HG03354 (cell line): ENCODE measurements at regions not wholly inside any gene's neighbourhood (a gene's known extent, or its start where the extent isn't known, plus 50 kb on each side); places are given as distances from the start of the nearest gene placed in this dataset.

ENCODE experiments used
- ATAC-seq: cut with Tn5 transposase; IDR thresholded peaks from one replicate; pipeline ENCODE4 v1.9.1; 2021; ENCODE audit warnings: mild to moderate bottlenecking; ENCODE audit not compliant: unreplicated experiment, poor library complexity, severe bottlenecking

- ATAC-seq = no peak
These were observed 127.9 kb downstream of the SLITRK6 start for GRCh38 chr13:85671336-85671735.

GRCh38 chr13:85666356-85666755, 132.9 kb downstream of the SLITRK6 start:
- no peak for ATAC-seq

- no peak for ATAC-seq
These were observed 133.9 kb downstream of the SLITRK6 start for GRCh38 chr13:85665286-85665685.

GRCh38 chr13:85663856-85664255, 135.4 kb downstream of the SLITRK6 start:
- ATAC-seq = no peak

GRCh38 chr13:85662186-85662585, 137.0 kb downstream of the SLITRK6 start:
- no peak for ATAC-seq

- ATAC-seq = no peak
These were observed 137.5 kb downstream of the SLITRK6 start for GRCh38 chr13:85661675-85662074.

- ATAC-seq = no peak
These were observed 139.7 kb downstream of the SLITRK6 start for GRCh38 chr13:85659493-85659892.

GRCh38 chr13:85657942-85658341, 141.3 kb downstream of the SLITRK6 start:
- ATAC-seq = no peak

GRCh38 chr13:85655040-85655439, 144.2 kb downstream of the SLITRK6 start:
- ATAC-seq = no peak

GRCh38 chr13:85654227-85654626, 145.0 kb downstream of the SLITRK6 start:
- no peak for ATAC-seq

- ATAC-seq = no peak
These were observed 145.5 kb downstream of the SLITRK6 start for GRCh38 chr13:85653681-85654080.

GRCh38 chr13:85652491-85652890, 146.7 kb downstream of the SLITRK6 start:
- ATAC-seq = no peak

GRCh38 chr13:85651440-85651839, 147.8 kb downstream of the SLITRK6 start:
- no peak for ATAC-seq

GRCh38 chr13:85650613-85651012, 148.6 kb downstream of the SLITRK6 start:
- no peak for ATAC-seq

GRCh38 chr13:85640727-85641126, 158.5 kb downstream of the SLITRK6 start:
- no peak for ATAC-seq

GRCh38 chr13:85638815-85639393, 160.3 kb downstream of the SLITRK6 start:
- no peak for ATAC-seq

- ATAC-seq = no peak
These were observed 161.0 kb downstream of the SLITRK6 start for GRCh38 chr13:85638265-85638664.

- no peak for ATAC-seq
These were observed 166.6 kb downstream of the SLITRK6 start for GRCh38 chr13:85632526-85633195.

GRCh38 chr13:85631801-85632200, 167.4 kb downstream of the SLITRK6 start:
- ATAC-seq = no peak

- ATAC-seq = no peak
These were observed 172.6 kb downstream of the SLITRK6 start for GRCh38 chr13:85626603-85627002.

GRCh38 chr13:85619321-85619720, 179.9 kb downstream of the SLITRK6 start:
- no peak for ATAC-seq

- ATAC-seq = no peak
These were observed 180.7 kb downstream of the SLITRK6 start for GRCh38 chr13:85618521-85618920.
